Stimulated activated CD4-positive, alpha-beta T cell treated with anti-CD3 and anti-CD28 coated beads, Interleukin-12 subunit alpha, Interleukin-12 subunit beta, amount 100 ng/mL, for 24 hours (primary cell): ENCODE measurements at regions not wholly inside any gene's neighbourhood (a gene's known extent, or its start where the extent isn't known, plus 50 kb on each side); places are given as distances from the start of the nearest gene placed in this dataset.
"Not testable (repeated sequence)": the region's sequence is repeated elsewhere in the genome, so short reads cannot be mapped to it uniquely, and the experiment has no call there.

Experiments
- DNase-seq, 2 experiments: peaks; one replicate each; pipeline ENCODE4 v3.0.0-alpha.2; 2020; ENCODE audit warnings: low read depth in 2 of 2

- no peak for DNase-seq
Observed at GRCh38 chr5:67941614-67942401, 273.7 kb upstream of the PIK3R1 start.

- no peak for DNase-seq
Observed at GRCh38 chr5:67935908-67936566, 279.5 kb upstream of the PIK3R1 start.

- no peak for DNase-seq
Observed at GRCh38 chr5:67934976-67935375, 280.6 kb upstream of the PIK3R1 start.

- no peak for DNase-seq
Observed at GRCh38 chr5:67925511-67925910, 290.0 kb upstream of the PIK3R1 start.

- DNase-seq, result no peak
Observed at GRCh38 chr5:67921004-67921601, 294.5 kb upstream of the PIK3R1 start.

GRCh38 chr5:67919532-67919931 lies 296.0 kb upstream of the PIK3R1 start:
- DNase-seq, result not testable (repeated sequence)

GRCh38 chr5:67917561-67917960 lies 298.0 kb upstream of the PIK3R1 start:
- no peak for DNase-seq

GRCh38 chr5:67910546-67910945 lies 305.0 kb upstream of the PIK3R1 start:
- DNase-seq, result no peak

- no peak for DNase-seq
Observed at GRCh38 chr5:67908126-67908765, 307.3 kb upstream of the PIK3R1 start.

- no peak for DNase-seq
Observed at GRCh38 chr5:67904366-67904765, 311.2 kb upstream of the PIK3R1 start.

- no peak for DNase-seq
Observed at GRCh38 chr5:67903656-67904055, 311.9 kb upstream of the PIK3R1 start.

GRCh38 chr5:67903121-67903520 lies 312.4 kb upstream of the PIK3R1 start:
- DNase-seq, result no peak

- no peak for DNase-seq
Observed at GRCh38 chr5:67902497-67902830, 313.1 kb upstream of the PIK3R1 start.

GRCh38 chr5:67901814-67902496 lies 313.6 kb upstream of the PIK3R1 start:
- no peak for DNase-seq

GRCh38 chr5:67900514-67900913 lies 315.0 kb upstream of the PIK3R1 start:
- DNase-seq, result no peak

- no peak for DNase-seq
Observed at GRCh38 chr5:67897980-67898379, 317.6 kb upstream of the PIK3R1 start.

GRCh38 chr5:67897431-67897830 lies 318.1 kb upstream of the PIK3R1 start:
- no peak for DNase-seq

GRCh38 chr5:67896930-67897313 lies 318.6 kb upstream of the PIK3R1 start:
- no peak for DNase-seq

- DNase-seq, result no peak
Observed at GRCh38 chr5:67896311-67896929, 319.1 kb upstream of the PIK3R1 start.

- not testable (repeated sequence) for DNase-seq
Observed at GRCh38 chr5:67889870-67890269, 325.7 kb upstream of the PIK3R1 start.

GRCh38 chr5:67887748-67888161 lies 327.8 kb upstream of the PIK3R1 start:
- DNase-seq, result no peak

- DNase-seq, result no peak
Observed at GRCh38 chr5:67886761-67887160, 328.8 kb upstream of the PIK3R1 start.
